C4-2B (cell line): ENCODE measurements at regions not wholly inside any gene's neighbourhood (a gene's known extent, or its start where the extent isn't known, plus 50 kb on each side); places are given as distances from the start of the nearest gene placed in this dataset.

ENCODE experiments used
- CTCF ChIP-seq: fragments of 450-650 bp; conservative IDR thresholded peaks from 2 replicates; pipeline ENCODE4 v1.5.1; 2017; ENCODE audit warnings: mild to moderate bottlenecking
- ZFX ChIP-seq: fragments of 450-650 bp; IDR thresholded peaks from 2 replicates; pipeline ENCODE4 v1.6.1; 2017

DNA sequence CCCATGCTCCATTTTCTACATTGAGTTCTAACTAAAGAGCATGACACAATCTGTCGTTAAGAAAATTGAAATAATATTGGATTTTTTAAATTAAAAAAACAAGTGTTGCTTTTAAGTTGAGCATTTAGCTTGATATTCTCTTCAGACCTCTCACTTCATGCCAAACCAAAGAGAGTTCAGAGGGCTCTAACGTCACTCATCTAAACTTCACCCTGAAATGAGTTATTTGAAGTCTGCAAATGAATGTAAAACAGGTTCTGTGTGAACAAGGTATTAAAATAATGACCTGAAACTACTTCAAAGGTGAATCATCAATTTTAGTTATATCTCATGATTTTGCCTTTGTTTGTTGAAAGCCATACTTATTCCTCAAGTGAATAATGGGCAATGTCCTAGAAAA, 61.8 kb downstream of the MRPL57 start:
- TF ChIP-seq CTCF (no peak), ZFX (no peak)
